T-helper 17 cell (primary cell): ENCODE measurements at regions not wholly inside any gene's neighbourhood (a gene's known extent, or its start where the extent isn't known, plus 50 kb on each side); places are given as distances from the start of the nearest gene placed in this dataset.

Experiments
- ATAC-seq: fragments of 150-1000 bp; cut with Tn5 transposase; 2 replicates; pipeline ENCODE4 v1.10.0; 2021; ENCODE audit warnings: mild to moderate bottlenecking, moderate library complexity
- DNase-seq, 3 donors: peaks; one replicate each; pipeline versions ENCODE4 v3.0.0 to v3.0.0-alpha.2; 2020 to 2021
- H3K9me3 ChIP-seq: one replicate; pipeline ENCODE4 v1.7.0; 2013; ENCODE audit warnings: low read length, mild to moderate bottlenecking; ENCODE audit not compliant: control insufficient read depth, poor library complexity, severe bottlenecking
- H3K27ac Mint-ChIP-seq: one replicate; pipeline ENCODE4 v1.8.0; 2022; ENCODE audit warnings: mild to moderate bottlenecking, moderate library complexity, mixed read lengths
- H3K27me3 Mint-ChIP-seq: one replicate; pipeline ENCODE4 v1.8.0; 2022; ENCODE audit warnings: mixed read lengths
- H3K36me3 Mint-ChIP-seq: one replicate; pipeline ENCODE4 v1.8.0; 2022; ENCODE audit warnings: low read depth, mixed read lengths
- H3K4me1 Mint-ChIP-seq: one replicate; pipeline ENCODE4 v1.8.0; 2022; ENCODE audit warnings: mild to moderate bottlenecking, mixed read lengths
- H3K4me3 Mint-ChIP-seq: one replicate; pipeline ENCODE4 v1.8.0; 2022; ENCODE audit warnings: mild to moderate bottlenecking, moderate library complexity, mixed read lengths

DNA sequence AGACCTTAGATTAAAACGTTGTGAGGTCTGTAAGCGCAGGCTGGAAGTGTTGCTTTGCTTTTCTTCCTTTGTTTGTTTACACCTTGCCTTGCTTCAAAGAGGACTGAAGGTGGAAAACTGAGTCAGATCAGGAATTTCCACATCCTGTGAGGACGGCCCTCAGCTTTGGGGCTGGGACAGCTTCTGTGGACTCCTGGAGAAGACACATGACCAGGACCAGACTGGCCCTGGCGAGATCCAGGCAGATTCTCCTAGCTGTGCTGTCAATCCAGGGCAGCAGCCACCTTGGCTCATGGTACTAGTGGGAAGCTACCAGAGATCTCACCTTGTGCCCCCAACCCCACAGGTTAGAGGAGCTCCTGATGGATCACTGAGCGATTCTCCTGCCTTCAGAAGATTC lies 1461.9 kb downstream of the TBC1D22A start:
- no peaks in the 10 kb centered on the region for H3K36me3 Mint-ChIP-seq
- no peaks in the 10 kb centered on the region for H3K4me1 Mint-ChIP-seq
- H3K27me3 Mint-ChIP-seq, result peaks cover 6% of the 10 kb centered on the region
- DNase-seq (no peak), ATAC-seq (no peak)
- H3K4me3 Mint-ChIP-seq, result no peak overlapping the region
- no peaks in the 10 kb centered on the region for H3K9me3 ChIP-seq
- no peak overlapping the region for H3K27ac Mint-ChIP-seq

- peaks cover 6% of the 10 kb centered on the region for H3K27me3 Mint-ChIP-seq
- ATAC-seq, result no peak
Measured at GRCh38 chr22:48223488-48224190, 1461.2 kb downstream of the TBC1D22A start.

GRCh38 chr22:48222742-48223487 lies 1460.5 kb downstream of the TBC1D22A start:
- Mint-ChIP-seq H3K4me1 (no peaks in the 10 kb centered on the region), H3K27me3 (peaks cover 4% of the 10 kb centered on the region), H3K4me3 (no peak overlapping the region), H3K27ac (no peak overlapping the region), H3K36me3 (no peaks in the 10 kb centered on the region)
- no peaks in the 10 kb centered on the region for H3K9me3 ChIP-seq
- DNase-seq, result no peak
- no peak for ATAC-seq

More at GRCh38 chr22:48223488-48224190, 1461.2 kb downstream of the TBC1D22A start:
- no peak for DNase-seq
- Mint-ChIP-seq H3K36me3 (no peaks in the 10 kb centered on the region), H3K4me1 (no peaks in the 10 kb centered on the region), H3K27ac (no peak overlapping the region), H3K4me3 (no peak overlapping the region)
- H3K9me3 ChIP-seq, result no peaks in the 10 kb centered on the region

DNA sequence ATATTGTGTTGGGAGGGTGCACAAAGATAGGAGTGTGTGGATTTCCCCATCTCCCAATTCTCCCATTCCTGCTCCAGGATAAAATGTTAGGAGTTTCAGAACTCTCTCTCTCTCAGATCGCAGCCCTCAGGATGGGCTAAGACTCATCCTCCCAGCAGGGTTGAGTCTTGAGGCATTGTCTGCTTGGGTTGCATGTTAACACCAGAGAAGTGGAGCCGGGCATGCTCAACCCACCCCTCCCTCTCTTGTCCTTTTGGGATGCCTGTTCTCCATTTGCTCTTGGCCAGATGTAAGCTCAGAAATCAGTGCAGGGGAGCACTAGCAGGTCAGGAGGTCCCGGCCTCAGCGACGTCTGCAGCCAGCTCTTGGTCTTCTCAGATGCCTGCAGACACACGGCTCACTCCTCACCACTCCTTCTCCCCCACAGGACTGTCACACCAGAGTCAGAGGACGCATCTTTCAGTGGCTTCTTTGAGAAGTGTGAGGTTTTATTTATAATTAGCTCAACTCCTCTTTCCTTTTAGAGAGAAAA lies 1456.5 kb downstream of the TBC1D22A start:
- Mint-ChIP-seq H3K27ac (no peak overlapping the region), H3K36me3 (no peaks in the 10 kb centered on the region), H3K27me3 (peaks cover 6% of the 10 kb centered on the region), H3K4me1 (no peaks in the 10 kb centered on the region), H3K4me3 (no peak overlapping the region)
- no peak for ATAC-seq
- no peaks in the 10 kb centered on the region for H3K9me3 ChIP-seq
- no peak for DNase-seq

- Mint-ChIP-seq H3K4me1 (no peaks in the 10 kb centered on the region), H3K36me3 (no peaks in the 10 kb centered on the region), H3K27me3 (peaks cover 6% of the 10 kb centered on the region), H3K27ac (no peak overlapping the region), H3K4me3 (no peak overlapping the region)
- ATAC-seq (no peak), DNase-seq (no peak)
- no peaks in the 10 kb centered on the region for H3K9me3 ChIP-seq
Measured at GRCh38 chr22:48217596-48217995, 1455.1 kb downstream of the TBC1D22A start.

DNA sequence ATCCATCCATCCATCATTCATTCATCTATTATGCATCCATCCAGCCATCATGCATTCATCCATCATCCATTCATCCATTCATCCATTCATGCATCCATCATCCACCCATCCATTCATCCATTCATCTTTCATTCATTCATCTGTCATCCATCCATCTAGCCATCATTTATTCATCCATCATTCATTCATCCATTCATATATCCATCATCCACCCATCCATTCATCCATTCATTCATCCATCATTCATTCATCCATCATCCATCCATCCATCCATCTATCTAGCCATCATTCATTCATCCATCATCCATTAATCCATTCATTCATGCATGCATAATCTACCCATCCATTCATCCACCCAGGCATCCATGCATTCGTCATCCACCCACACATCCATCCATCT lies 1450.3 kb downstream of the TBC1D22A start:
- H3K4me3 Mint-ChIP-seq, result no peak overlapping the region
- H3K27me3 Mint-ChIP-seq, result peaks cover 2% of the 10 kb centered on the region
- no peaks in the 10 kb centered on the region for H3K4me1 Mint-ChIP-seq
- H3K36me3 Mint-ChIP-seq, result no peaks in the 10 kb centered on the region
- no peak for DNase-seq
- no peak for ATAC-seq
- no peak overlapping the region for H3K27ac Mint-ChIP-seq
- H3K9me3 ChIP-seq, result no peaks in the 10 kb centered on the region

DNA sequence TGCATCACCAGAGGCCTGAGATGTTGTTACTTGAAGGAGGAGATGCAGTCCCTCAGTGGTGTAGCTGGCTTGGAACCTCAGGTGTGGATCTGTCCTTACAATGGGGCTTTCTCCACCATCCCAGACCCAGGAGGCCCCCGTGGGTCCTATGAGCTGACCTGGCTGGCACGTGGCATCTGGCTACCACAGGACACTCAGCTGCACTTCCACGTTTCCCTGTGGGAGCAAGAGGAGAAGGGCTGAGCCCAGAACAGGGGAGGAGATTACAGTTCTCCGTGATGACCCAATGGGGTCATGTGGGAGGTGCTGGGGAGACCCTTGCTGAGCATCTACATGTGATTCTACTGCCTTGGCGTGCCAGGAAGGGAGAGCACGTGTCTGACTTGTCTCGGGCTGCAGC lies 1448.4 kb downstream of the TBC1D22A start:
- Mint-ChIP-seq H3K27ac (no peak overlapping the region), H3K36me3 (no peaks in the 10 kb centered on the region), H3K4me3 (no peak overlapping the region), H3K4me1 (no peaks in the 10 kb centered on the region), H3K27me3 (peaks cover 5% of the 10 kb centered on the region)
- no peaks in the 10 kb centered on the region for H3K9me3 ChIP-seq
- ATAC-seq (no peak), DNase-seq (no peak)

DNA sequence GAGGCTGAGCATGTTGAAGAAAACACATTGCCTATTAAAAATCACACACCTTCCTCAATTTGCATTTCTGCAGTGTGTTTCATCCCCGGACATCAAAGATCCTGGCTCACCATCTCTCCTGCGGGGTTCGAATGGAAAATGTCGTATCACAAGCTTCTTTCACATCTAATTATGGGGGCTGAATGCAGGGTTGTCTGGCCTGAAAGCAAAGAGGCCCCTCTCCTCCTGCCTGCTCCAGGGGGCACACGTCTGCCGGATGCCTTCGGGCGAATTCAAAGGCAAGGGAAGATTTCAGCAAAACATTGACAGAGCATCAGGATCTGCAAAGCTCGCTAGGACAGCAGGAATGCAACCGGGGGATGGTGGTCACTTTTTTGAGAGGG lies 1447.7 kb downstream of the TBC1D22A start:
- no peaks in the 10 kb centered on the region for H3K9me3 ChIP-seq
- DNase-seq (no peak), ATAC-seq (no peak)
- Mint-ChIP-seq H3K4me1 (no peaks in the 10 kb centered on the region), H3K27me3 (peaks cover 5% of the 10 kb centered on the region), H3K36me3 (no peaks in the 10 kb centered on the region), H3K4me3 (no peak overlapping the region), H3K27ac (no peak overlapping the region)

GRCh38 chr22:48209473-48210197 lies 1447.2 kb downstream of the TBC1D22A start:
- Mint-ChIP-seq H3K27ac (no peak overlapping the region), H3K27me3 (peaks cover 5% of the 10 kb centered on the region), H3K4me1 (no peaks in the 10 kb centered on the region), H3K36me3 (no peaks in the 10 kb centered on the region), H3K4me3 (no peak overlapping the region)
- H3K9me3 ChIP-seq, result no peaks in the 10 kb centered on the region
- ATAC-seq (no peak), DNase-seq (no peak)

DNA sequence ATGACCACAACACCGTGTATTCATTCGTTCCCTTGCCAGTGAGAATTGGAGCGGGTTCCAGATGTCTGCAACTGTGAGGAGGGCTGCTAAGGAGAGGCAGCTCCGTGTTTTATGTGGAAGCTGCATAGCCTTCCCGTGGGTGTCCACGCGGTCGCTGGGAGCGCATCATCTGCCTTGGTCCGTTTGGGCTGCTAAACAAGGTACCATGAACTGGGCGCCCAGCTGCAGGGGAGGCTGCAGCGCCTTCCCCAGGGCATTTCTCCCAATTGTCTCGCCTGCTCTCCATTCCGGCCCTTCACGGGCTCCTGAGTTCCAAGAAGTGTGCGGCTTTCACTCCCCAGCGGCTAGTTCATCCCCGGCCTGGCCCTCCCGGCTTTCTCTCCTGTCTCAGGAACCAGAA lies 1446.4 kb downstream of the TBC1D22A start:
- ATAC-seq (no peak), DNase-seq (no peak)
- H3K4me3 Mint-ChIP-seq, result no peak overlapping the region
- H3K9me3 ChIP-seq, result no peaks in the 10 kb centered on the region
- peaks cover 5% of the 10 kb centered on the region for H3K27me3 Mint-ChIP-seq
- no peaks in the 10 kb centered on the region for H3K36me3 Mint-ChIP-seq
- H3K4me1 Mint-ChIP-seq, result no peaks in the 10 kb centered on the region
- no peak overlapping the region for H3K27ac Mint-ChIP-seq

DNA sequence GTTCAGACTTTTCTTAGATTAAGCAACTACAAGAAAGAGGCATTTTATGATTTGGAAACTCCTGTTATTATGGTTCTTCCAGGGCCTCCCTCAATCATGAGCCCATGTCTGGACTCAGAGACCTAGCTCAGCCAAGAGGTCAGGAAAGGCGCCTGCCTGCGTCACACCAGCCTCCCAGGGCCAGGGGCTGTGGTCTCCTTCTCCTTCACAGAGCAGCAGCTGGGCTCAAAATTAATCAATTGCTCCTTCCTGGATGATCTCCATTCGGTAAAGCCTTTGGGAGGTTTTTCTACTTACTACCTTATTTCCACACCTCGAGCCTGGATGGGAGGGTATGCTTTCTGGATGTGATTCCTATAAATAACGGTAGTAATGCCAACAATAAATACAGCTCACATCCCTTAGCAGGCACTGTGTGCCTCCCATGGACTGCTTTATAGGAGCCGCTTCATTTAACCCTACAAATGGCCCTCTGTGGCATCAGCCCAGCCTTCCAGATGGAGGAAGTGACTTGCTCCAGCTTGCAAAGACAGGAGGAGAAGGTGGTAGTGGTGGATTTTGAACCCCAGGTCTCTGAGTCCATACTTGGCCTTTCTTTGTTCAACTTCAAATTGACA lies 1445.6 kb downstream of the TBC1D22A start:
- H3K4me3 Mint-ChIP-seq, result no peak overlapping the region
- peaks cover 5% of the 10 kb centered on the region for H3K27me3 Mint-ChIP-seq
- H3K4me1 Mint-ChIP-seq, result no peaks in the 10 kb centered on the region

DNA sequence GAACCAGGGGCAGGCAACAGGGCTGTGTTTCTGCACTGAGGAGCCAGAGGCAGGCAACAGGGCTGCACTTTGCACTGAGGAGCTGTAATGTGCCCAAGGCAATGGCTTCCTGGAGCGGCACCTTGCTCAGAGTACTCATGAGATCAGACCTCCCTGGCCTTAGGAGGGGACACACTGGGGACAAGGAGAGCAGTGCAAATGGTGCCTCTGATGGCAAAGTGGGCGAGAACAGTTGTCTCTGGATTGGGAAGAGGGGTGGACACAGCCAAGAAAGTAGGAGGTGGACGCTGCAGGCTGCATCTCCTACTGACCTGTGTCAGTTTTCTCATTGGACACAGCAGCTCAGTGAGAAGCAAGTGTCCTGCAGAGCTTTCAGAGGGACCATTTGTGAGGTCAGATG lies 1443.3 kb downstream of the TBC1D22A start:
- H3K9me3 ChIP-seq, result no peaks in the 10 kb centered on the region
- no peaks in the 10 kb centered on the region for H3K4me1 Mint-ChIP-seq
- ATAC-seq (no peak), DNase-seq (no peak)
- no peak overlapping the region for H3K27ac Mint-ChIP-seq
- peaks cover 7% of the 10 kb centered on the region for H3K27me3 Mint-ChIP-seq
- H3K36me3 Mint-ChIP-seq, result no peaks in the 10 kb centered on the region
- H3K4me3 Mint-ChIP-seq, result no peak overlapping the region

More for the DNA sequence above, 1445.6 kb downstream of the TBC1D22A start:
- DNase-seq (no peak), ATAC-seq (no peak)
- H3K9me3 ChIP-seq, result no peaks in the 10 kb centered on the region
- Mint-ChIP-seq H3K27ac (no peak overlapping the region), H3K36me3 (no peaks in the 10 kb centered on the region)

GRCh38 chr22:48205161-48205560 lies 1442.7 kb downstream of the TBC1D22A start:
- Mint-ChIP-seq H3K27me3 (peaks cover 13% of the 10 kb centered on the region), H3K36me3 (no peaks in the 10 kb centered on the region), H3K4me1 (no peaks in the 10 kb centered on the region), H3K4me3 (no peak overlapping the region), H3K27ac (no peak overlapping the region)
- no peak for DNase-seq
- no peaks in the 10 kb centered on the region for H3K9me3 ChIP-seq
- ATAC-seq, result no peak
